HEK293 (cell line): ENCODE measurements at regions not wholly inside any gene's neighbourhood (a gene's known extent, or its start where the extent isn't known, plus 50 kb on each side); places are given as distances from the start of the nearest gene placed in this dataset.
A peak's percentile ranks its signal among the peaks of the same experiment; 100 is the strongest.

Experiments
- PRDM1 ChIP-seq: fragments of 450-650 bp; formaldehyde crosslinking; IDR thresholded peaks from 2 replicates; pipeline ENCODE4; 2016; ENCODE audit warnings: missing biosample characterization, missing genetic modification characterization
- SP2 ChIP-seq: fragments of 450-650 bp; formaldehyde crosslinking; IDR thresholded peaks from 2 replicates; pipeline ENCODE4 v1.5.1; 2016; ENCODE audit warnings: missing biosample characterization, missing genetic modification characterization
- ZNF114 ChIP-seq: fragments of 450-650 bp; formaldehyde crosslinking; IDR thresholded peaks from 2 replicates; pipeline ENCODE4 v1.5.0; 2017; ENCODE audit warnings: missing biosample characterization, missing genetic modification characterization
- ZNF350 ChIP-seq: fragments of 450-650 bp; formaldehyde crosslinking; IDR thresholded peaks from 2 replicates; pipeline ENCODE4 v1.5.0; 2017; ENCODE audit warnings: missing biosample characterization, mild to moderate bottlenecking, missing genetic modification characterization
- ZNF354C ChIP-seq: fragments of 450-650 bp; formaldehyde crosslinking; IDR thresholded peaks from 2 replicates; pipeline ENCODE4 v1.5.1; 2016; ENCODE audit warnings: missing biosample characterization, missing genetic modification characterization, low read depth, borderline replicate concordance
- ZNF416 ChIP-seq: fragments of 450-650 bp; formaldehyde crosslinking; IDR thresholded peaks from 2 replicates; pipeline ENCODE4 v1.5.1; 2016; ENCODE audit warnings: missing biosample characterization, missing genetic modification characterization
- ZNF433 ChIP-seq: fragments of 450-650 bp; formaldehyde crosslinking; IDR thresholded peaks from 2 replicates; pipeline ENCODE4 v1.5.1; 2016; ENCODE audit warnings: missing biosample characterization, missing genetic modification characterization, low read depth
- ZNF48 ChIP-seq: fragments of 450-650 bp; formaldehyde crosslinking; IDR thresholded peaks from 2 replicates; pipeline ENCODE4 v1.5.1; 2016; ENCODE audit warnings: missing biosample characterization, missing genetic modification characterization
- ZNF610 ChIP-seq: fragments of 450-650 bp; formaldehyde crosslinking; IDR thresholded peaks from 2 replicates; pipeline ENCODE4 v1.5.1; 2016; ENCODE audit warnings: missing biosample characterization, missing genetic modification characterization, borderline replicate concordance
- ZNF677 ChIP-seq: fragments of 450-650 bp; IDR thresholded peaks from 2 replicates; pipeline ENCODE4 v1.5.0; 2018; ENCODE audit warnings: missing biosample characterization, mild to moderate bottlenecking, missing genetic modification characterization, moderate library complexity
- ZNF776 ChIP-seq: fragments of 450-650 bp; formaldehyde crosslinking; IDR thresholded peaks from 2 replicates; pipeline ENCODE4 v1.5.0; 2017; ENCODE audit warnings: missing biosample characterization, missing genetic modification characterization, borderline replicate concordance
- TF ChIP-seq, protein P1 (sequence below): fragments of 450-650 bp; formaldehyde crosslinking; IDR thresholded peaks from 2 replicates; pipeline ENCODE4 v1.5.1; 2016; ENCODE audit warnings: missing biosample characterization, missing genetic modification characterization
- TF ChIP-seq, protein P2 (sequence below): fragments of 450-650 bp; formaldehyde crosslinking; IDR thresholded peaks from 2 replicates; pipeline ENCODE4 v1.5.1; 2016; ENCODE audit warnings: missing biosample characterization, missing genetic modification characterization
- TF ChIP-seq, protein P3 (sequence below): fragments of 450-650 bp; formaldehyde crosslinking; IDR thresholded peaks from 2 replicates; pipeline ENCODE4 v1.5.1; 2017; ENCODE audit warnings: missing biosample characterization, missing genetic modification characterization
- TF ChIP-seq, protein P4 (sequence below): fragments of 450-650 bp; formaldehyde crosslinking; IDR thresholded peaks from 2 replicates; pipeline ENCODE4 v1.5.1; 2016; ENCODE audit warnings: missing biosample characterization, missing genetic modification characterization, borderline replicate concordance
- TF ChIP-seq, protein P5 (sequence below): fragments of 450-650 bp; formaldehyde crosslinking; IDR thresholded peaks from 2 replicates; pipeline ENCODE4 v1.5.1; 2016; ENCODE audit warnings: missing biosample characterization, missing genetic modification characterization, borderline replicate concordance
- TF ChIP-seq, protein P6 (sequence below): fragments of 450-650 bp; formaldehyde crosslinking; IDR thresholded peaks from 2 replicates; pipeline ENCODE4 v1.5.1; 2016; ENCODE audit warnings: missing biosample characterization, missing genetic modification characterization

DNA sequence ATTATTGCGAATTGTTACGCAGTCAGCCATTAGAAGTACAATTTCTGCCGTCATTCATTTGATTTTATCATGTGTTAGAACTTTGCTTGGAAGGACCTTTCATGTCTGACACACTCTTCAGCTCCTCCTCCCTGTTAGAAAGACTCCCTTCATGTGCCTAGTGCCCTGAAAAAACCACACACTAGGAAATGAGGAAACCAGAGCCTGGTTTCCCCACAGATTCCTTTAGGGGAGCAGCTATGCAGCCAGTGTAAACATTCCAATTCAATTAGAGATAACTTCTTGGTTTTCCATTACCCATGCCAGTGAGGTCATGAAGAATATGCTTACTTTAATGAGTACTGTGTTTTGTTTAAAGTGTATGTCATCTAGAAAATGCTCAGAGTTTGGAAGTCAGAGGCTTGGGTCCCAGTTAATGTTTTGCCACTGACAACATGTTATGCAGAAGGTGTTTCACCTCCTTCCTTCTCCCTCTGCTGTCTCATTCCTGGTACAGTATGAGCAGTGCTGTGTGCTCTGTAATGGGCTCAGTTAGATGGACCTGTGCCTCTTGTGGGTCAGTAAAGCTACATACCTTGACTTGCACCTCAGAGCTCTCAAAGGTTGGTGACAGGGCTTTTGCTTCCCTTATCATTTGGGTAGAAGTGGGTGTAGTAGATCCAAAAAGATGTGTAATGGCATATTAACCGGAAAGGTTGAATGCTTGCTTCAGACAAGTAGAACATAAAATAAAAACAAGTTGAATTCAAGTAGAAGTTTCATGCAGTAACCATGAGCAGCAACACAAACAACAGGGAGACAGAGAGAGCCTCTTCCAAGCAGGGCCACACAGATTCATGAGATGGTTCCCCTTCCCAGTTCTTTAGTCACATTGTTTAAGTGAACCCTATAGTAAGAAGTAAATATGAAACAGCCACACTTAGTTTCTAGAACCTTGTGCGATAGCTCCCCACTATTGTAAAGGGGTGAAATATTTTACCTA, 52.6 kb upstream of the TNFAIP8 start (continued):
- TF ChIP-seq, protein P1, sequence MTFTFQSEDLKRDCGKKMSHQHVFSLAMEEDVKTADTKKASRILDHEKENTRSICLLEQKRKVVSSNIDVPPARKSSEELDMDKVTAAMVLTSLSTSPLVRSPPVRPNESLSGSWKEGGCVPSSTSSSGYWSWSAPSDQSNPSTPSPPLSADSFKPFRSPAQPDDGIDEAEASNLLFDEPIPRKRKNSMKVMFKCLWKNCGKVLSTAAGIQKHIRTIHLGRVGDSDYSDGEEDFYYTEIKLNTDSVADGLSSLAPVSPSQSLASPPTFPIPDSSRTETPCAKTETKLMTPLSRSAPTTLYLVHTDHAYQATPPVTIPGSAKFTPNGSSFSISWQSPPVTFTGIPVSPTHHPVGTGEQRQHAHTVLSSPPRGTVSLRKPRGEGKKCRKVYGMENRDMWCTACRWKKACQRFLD (tag by site-specific recombination) = no peak
- TF ChIP-seq ZNF776 (tag by site-specific recombination) (no peak), ZNF677 (no peak), ZNF610 (tag by site-specific recombination) (no peak), ZNF114 (tag by site-specific recombination) (no peak), PRDM1 (tag by site-specific recombination) (no peak), ZNF48 (no peak), ZNF350 (tag by site-specific recombination) (no peak), ZNF354C (tag by site-specific recombination) (no peak), ZNF433 (tag by site-specific recombination) (no peak), SP2 (tag by site-specific recombination) (no peak; the same call in 1 of the 2 replicates), ZNF416 (tag by site-specific recombination) (no peak)
- TF ChIP-seq, protein P2, sequence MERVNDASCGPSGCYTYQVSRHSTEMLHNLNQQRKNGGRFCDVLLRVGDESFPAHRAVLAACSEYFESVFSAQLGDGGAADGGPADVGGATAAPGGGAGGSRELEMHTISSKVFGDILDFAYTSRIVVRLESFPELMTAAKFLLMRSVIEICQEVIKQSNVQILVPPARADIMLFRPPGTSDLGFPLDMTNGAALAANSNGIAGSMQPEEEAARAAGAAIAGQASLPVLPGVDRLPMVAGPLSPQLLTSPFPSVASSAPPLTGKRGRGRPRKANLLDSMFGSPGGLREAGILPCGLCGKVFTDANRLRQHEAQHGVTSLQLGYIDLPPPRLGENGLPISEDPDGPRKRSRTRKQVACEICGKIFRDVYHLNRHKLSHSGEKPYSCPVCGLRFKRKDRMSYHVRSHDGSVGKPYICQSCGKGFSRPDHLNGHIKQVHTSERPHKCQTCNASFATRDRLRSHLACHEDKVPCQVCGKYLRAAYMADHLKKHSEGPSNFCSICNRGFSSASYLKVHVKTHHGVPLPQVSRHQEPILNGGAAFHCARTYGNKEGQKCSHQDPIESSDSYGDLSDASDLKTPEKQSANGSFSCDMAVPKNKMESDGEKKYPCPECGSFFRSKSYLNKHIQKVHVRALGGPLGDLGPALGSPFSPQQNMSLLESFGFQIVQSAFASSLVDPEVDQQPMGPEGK (tag by site-specific recombination) = peak; percentile 48; the same call in 1 of the 2 replicates
- TF ChIP-seq, protein P3, sequence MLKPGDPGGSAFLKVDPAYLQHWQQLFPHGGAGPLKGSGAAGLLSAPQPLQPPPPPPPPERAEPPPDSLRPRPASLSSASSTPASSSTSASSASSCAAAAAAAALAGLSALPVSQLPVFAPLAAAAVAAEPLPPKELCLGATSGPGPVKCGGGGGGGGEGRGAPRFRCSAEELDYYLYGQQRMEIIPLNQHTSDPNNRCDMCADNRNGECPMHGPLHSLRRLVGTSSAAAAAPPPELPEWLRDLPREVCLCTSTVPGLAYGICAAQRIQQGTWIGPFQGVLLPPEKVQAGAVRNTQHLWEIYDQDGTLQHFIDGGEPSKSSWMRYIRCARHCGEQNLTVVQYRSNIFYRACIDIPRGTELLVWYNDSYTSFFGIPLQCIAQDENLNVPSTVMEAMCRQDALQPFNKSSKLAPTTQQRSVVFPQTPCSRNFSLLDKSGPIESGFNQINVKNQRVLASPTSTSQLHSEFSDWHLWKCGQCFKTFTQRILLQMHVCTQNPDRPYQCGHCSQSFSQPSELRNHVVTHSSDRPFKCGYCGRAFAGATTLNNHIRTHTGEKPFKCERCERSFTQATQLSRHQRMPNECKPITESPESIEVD (tag by site-specific recombination) = peak; percentile 89
- TF ChIP-seq, protein P4, sequence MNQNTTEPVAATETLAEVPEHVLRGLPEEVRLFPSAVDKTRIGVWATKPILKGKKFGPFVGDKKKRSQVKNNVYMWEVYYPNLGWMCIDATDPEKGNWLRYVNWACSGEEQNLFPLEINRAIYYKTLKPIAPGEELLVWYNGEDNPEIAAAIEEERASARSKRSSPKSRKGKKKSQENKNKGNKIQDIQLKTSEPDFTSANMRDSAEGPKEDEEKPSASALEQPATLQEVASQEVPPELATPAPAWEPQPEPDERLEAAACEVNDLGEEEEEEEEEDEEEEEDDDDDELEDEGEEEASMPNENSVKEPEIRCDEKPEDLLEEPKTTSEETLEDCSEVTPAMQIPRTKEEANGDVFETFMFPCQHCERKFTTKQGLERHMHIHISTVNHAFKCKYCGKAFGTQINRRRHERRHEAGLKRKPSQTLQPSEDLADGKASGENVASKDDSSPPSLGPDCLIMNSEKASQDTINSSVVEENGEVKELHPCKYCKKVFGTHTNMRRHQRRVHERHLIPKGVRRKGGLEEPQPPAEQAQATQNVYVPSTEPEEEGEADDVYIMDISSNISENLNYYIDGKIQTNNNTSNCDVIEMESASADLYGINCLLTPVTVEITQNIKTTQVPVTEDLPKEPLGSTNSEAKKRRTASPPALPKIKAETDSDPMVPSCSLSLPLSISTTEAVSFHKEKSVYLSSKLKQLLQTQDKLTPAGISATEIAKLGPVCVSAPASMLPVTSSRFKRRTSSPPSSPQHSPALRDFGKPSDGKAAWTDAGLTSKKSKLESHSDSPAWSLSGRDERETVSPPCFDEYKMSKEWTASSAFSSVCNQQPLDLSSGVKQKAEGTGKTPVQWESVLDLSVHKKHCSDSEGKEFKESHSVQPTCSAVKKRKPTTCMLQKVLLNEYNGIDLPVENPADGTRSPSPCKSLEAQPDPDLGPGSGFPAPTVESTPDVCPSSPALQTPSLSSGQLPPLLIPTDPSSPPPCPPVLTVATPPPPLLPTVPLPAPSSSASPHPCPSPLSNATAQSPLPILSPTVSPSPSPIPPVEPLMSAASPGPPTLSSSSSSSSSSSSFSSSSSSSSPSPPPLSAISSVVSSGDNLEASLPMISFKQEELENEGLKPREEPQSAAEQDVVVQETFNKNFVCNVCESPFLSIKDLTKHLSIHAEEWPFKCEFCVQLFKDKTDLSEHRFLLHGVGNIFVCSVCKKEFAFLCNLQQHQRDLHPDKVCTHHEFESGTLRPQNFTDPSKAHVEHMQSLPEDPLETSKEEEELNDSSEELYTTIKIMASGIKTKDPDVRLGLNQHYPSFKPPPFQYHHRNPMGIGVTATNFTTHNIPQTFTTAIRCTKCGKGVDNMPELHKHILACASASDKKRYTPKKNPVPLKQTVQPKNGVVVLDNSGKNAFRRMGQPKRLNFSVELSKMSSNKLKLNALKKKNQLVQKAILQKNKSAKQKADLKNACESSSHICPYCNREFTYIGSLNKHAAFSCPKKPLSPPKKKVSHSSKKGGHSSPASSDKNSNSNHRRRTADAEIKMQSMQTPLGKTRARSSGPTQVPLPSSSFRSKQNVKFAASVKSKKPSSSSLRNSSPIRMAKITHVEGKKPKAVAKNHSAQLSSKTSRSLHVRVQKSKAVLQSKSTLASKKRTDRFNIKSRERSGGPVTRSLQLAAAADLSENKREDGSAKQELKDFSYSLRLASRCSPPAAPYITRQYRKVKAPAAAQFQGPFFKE (tag by site-specific recombination) = no peak
- TF ChIP-seq, protein P5, sequence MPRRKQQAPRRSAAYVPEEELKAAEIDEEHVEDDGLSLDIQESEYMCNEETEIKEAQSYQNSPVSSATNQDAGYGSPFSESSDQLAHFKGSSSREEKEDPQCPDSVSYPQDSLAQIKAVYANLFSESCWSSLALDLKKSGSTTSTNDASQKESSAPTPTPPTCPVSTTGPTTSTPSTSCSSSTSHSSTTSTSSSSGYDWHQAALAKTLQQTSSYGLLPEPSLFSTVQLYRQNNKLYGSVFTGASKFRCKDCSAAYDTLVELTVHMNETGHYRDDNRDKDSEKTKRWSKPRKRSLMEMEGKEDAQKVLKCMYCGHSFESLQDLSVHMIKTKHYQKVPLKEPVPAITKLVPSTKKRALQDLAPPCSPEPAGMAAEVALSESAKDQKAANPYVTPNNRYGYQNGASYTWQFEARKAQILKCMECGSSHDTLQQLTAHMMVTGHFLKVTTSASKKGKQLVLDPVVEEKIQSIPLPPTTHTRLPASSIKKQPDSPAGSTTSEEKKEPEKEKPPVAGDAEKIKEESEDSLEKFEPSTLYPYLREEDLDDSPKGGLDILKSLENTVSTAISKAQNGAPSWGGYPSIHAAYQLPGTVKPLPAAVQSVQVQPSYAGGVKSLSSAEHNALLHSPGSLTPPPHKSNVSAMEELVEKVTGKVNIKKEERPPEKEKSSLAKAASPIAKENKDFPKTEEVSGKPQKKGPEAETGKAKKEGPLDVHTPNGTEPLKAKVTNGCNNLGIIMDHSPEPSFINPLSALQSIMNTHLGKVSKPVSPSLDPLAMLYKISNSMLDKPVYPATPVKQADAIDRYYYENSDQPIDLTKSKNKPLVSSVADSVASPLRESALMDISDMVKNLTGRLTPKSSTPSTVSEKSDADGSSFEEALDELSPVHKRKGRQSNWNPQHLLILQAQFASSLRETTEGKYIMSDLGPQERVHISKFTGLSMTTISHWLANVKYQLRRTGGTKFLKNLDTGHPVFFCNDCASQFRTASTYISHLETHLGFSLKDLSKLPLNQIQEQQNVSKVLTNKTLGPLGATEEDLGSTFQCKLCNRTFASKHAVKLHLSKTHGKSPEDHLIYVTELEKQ (tag by site-specific recombination) = peak; percentile 79
- TF ChIP-seq, protein P6, sequence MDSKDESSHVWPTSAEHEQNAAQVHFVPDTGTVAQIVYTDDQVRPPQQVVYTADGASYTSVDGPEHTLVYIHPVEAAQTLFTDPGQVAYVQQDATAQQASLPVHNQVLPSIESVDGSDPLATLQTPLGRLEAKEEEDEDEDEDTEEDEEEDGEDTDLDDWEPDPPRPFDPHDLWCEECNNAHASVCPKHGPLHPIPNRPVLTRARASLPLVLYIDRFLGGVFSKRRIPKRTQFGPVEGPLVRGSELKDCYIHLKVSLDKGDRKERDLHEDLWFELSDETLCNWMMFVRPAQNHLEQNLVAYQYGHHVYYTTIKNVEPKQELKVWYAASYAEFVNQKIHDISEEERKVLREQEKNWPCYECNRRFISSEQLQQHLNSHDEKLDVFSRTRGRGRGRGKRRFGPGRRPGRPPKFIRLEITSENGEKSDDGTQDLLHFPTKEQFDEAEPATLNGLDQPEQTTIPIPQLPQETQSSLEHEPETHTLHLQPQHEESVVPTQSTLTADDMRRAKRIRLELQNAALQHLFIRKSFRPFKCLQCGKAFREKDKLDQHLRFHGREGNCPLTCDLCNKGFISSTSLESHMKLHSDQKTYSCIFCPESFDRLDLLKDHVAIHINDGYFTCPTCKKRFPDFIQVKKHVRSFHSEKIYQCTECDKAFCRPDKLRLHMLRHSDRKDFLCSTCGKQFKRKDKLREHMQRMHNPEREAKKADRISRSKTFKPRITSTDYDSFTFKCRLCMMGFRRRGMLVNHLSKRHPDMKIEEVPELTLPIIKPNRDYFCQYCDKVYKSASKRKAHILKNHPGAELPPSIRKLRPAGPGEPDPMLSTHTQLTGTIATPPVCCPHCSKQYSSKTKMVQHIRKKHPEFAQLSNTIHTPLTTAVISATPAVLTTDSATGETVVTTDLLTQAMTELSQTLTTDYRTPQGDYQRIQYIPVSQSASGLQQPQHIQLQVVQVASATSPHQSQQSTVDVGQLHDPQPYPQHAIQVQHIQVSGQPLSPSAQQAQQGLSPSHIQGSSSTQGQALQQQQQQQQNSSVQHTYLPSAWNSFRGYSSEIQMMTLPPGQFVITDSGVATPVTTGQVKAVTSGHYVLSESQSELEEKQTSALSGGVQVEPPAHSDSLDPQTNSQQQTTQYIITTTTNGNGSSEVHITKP = 0 out of 2 replicates have a peak, but pooled peaks have one; percentile 64
